ENCODE measurements at regions not wholly inside any gene's neighbourhood (a gene's known extent, or its start where the extent isn't known, plus 50 kb on each side); places are given as distances from the start of the nearest gene placed in this dataset.
"Not testable (repeated sequence)": the region's sequence is repeated elsewhere in the genome, so short reads cannot be mapped to it uniquely, and the experiment has no call there.

DNA sequence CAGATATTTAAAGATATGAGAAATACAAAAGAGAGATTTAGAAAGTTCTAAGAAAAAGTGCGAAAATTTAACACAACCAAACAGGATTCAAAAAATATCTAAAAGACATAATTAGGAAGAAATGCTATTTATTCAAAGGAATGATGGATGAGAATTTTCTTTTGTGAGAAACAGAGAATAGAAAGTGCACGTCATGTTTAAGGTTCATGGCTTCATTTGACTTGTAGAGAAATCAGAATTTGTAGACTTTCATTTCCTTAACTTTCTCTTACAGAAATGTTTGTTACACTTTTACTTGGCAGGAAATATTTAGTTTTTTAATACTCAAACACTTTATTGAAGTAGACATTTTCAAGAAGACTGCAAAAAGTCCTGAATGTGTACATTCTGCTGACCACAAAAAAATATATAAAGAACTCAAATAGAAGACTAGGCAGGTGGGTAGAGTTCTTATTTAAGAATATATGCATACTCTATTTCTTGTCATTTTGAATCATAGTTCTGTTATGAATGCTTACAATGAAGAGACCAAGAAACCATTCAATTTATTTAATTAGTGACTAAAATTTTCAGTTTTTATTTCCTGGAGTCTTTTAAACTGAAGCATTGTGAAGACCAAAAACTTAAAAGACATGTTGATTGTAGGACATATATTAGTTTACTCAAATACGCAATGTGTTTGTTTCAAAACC lies 710.5 kb upstream of the HS3ST5 start:
- DNase-seq = no peak

DNA sequence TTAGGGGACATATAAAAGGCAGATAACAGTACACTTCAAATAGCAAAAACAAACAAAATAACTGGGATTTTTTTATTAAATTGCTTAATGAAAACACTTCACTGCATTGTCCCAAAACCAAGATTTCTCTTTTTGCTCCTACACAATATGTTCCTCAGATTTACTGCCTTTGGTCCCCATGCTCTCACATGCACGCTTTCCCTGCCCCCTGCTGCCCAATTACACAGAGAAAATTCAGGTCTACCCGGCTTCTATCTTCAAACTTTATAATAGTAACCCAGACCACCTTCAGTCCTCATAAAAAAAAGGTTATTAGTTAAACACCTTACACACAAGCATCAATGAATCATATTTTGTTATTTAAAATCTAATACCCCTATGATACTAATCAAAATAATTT lies 673.8 kb upstream of the HS3ST5 start:
- DNase-seq = no peak

DNA sequence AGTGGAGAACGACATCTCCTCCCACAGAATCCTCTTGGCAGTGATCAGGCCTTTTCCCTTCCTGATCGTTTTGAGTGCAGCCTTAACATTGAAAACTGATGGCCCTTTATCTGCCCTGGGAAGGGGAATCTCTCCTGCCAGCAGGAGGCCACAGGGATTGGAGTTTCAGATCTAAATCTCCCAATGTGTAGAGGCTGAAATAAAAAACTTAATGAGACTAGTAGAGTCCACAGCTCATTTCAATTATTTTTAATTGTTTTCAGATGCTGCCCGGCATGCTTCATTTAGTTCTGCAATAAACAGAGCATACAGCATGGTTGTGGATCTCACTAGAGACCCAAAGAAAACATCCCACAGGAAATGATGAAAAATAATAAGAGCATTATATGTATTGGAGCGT lies 662.2 kb upstream of the HS3ST5 start:
- DNase-seq = no peak

DNA sequence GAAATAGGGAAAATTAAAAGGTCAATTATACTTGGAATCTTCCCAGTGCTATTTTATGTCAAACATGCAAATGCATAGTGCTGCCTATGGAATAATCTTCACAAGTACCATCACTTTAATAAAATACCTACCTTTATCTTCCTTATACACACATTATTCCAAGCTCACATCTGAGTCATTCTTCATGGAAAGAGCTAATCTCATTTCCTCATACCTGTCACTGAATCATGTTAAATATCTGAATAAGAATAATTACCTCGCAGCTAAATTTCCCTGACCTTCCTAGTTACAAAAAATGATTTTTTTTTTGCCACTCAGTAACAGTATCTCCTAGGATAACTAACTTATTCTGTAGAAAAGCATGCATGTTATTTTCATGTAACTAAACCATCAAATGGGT lies 661.4 kb upstream of the HS3ST5 start:
- DNase-seq = no peak

DNA sequence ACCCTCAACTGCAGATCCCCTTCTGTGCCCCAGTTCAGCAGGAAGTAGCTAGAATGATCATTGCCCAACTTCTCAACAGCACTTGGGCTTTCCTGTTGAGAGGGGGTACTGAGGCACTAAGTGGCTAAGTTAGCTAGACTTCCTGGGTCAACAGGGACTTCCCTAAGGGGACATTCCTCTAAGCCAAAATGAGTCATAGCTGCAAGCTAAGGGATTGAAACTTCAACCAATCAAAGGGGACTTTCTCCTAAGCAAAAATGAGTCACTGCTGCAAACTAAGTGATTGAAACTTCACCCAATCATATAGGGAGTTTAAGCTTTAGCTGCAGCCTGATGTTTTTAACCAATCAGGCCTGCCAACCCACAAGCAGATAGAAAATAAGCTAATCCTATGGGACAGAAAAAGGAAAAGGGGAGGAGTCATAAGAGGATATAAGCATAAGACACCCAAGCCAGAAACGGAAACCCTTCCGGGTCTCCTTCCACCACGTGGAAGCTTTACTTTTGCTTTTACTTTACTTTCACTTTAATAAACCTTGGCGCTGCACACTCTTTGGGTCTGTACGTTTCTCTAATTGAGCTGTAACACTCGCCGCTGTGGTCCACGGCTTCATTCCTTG lies 659.0 kb upstream of the HS3ST5 start:
- no peak for DNase-seq

DNA sequence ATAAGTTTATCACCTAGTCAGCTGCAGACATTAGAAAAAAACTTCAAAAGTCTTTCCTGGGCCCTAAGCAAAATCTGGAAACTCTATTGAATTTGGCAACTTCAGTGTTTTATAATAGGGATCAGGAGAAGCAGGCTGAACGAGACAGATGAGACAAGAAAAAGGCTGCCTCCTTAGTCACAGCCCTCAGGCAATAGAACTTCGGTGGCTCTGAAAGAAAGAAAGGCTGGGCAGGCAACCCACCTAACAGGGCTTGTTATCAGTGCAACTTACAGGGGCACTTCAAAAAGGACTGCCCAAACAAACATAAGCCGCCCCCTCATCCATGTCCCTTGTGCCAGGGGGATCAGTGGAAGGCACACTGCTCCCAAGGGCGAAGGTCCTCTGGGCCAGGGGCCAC lies 657.9 kb upstream of the HS3ST5 start:
- no peak for DNase-seq

DNA sequence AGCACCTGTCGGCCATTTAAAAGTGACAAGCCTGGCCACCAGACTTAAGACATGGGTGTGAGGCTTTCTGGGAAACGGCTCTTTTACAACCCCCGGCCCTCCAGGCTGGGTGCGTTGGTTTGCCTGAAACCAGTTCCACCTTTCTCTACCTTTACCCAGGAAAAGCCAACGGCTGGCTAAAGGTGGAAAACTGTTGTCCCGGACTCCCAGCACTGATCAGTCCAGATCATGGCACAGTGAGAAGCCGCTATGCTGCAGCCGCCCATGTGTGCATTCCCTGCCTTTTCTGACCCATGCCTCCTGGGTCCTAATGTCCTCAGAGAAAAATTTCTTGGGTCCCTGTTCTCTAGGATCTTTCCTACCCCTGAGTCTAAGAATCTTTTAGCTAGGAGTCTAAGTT lies 655.7 kb upstream of the HS3ST5 start:
- DNase-seq = no peak

DNA sequence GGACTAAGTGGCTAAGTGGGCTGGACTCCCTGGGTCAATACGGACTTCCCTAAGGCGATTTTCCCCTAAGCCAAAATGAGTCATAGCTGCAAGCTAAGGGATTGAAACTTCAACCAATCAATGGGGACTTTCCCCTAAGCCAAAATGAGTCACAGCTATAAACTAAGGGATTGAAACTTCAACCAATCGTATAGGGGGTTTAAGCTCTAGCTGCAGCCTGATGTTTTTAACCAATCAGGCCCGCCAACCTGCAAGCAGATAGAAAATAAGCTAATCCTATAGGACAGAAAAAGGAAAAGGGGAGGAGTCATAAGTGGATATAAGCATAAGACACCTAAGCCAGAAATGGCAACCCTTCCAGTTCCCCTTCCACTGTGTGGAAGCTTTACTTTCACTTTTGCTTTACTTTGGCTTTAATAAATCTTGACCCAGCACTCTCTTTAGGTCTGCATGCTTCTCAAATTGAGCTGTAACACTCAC lies 655.0 kb upstream of the HS3ST5 start:
- DNase-seq = no peak

DNA sequence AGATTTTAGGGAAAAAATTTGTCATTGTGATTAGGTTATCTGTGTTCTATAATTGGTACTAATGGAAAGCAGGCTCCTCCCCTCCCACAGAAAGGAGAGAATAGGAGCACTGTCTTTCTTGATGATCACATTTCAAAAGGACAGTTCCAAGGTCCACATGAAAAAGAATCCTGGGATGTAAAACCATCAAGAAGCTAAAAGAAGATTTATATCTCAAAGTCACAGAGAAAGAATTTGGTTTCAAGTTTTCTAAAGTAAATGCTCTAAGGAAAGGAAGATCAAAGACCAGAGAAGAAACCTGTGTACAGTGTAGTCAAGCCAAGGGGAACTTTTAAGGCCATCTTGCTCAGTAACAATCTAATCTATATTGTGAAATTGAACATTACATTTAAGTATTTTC lies 652.7 kb upstream of the HS3ST5 start:
- no peak for DNase-seq

DNA sequence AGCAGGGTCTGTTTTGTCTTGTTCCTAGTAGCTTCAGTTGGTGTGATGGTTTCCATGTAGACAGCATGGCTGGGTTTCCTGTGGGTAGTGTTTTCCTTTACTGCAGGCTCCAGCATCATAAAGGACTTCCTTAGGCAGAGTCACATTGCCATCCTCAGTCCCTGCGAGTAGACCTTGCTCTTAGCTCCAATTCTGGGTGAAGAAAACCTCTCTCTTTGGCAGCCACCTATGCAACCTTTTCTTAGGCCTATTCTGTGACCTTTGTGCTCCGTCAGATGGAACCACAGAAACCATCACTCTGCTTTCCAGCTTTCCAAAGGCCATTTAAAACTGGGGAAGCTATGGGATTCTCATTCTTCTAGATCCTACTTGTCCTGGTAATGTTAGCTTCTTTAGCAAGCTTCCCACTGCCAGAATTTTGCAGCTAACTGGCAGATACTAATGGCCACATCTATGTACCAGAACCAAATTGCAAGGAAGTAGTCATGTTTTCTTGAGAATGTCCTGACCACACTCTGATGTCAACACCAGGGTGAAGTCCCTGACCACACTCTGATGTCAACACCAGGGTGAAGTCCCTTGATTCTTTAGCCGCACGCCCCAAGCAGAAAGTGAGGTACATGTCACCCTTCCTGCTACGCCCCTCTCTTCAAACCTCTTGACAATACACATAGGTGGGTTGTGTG lies 646.6 kb upstream of the HS3ST5 start:
- peak; percentile 39 for DNase-seq

DNA sequence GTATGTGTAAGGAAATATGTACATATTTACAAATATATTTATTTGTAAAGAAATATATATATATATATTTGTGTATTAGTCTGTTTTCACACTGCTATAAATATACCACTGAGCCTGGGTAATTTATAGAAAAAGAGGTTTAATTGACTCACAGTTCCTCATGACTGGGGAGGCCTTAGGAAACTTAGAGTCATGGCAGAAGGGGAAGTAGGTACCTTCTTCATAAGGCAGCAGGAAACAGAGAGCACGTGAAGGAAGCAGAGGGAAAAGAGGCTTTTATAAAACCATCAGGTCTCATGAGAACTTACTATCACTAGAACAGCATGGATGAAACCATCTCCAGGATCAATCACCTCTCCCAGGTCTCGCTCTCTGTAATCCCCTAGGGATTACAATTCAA lies 644.5 kb upstream of the HS3ST5 start:
- DNase-seq = peak; percentile 36

DNA sequence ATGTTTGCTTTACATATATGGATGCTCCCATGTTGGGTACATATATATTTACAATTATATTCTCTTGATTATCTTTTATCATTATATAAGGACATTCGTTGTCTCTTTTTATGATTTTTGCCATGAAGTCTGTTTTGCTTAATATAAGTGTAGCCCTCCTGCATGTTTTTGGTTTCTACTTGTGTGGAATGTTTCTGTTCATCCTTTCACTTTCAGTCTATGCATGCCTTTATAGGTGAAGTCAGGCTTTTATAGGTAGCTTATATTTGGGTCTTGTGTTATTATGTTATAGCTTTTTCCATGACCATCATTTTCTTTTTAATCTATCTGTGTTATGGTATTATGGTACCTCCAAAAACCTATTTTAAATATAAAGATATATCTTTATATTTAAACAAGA lies 612.5 kb upstream of the HS3ST5 start:
- DNase-seq = no peak

DNA sequence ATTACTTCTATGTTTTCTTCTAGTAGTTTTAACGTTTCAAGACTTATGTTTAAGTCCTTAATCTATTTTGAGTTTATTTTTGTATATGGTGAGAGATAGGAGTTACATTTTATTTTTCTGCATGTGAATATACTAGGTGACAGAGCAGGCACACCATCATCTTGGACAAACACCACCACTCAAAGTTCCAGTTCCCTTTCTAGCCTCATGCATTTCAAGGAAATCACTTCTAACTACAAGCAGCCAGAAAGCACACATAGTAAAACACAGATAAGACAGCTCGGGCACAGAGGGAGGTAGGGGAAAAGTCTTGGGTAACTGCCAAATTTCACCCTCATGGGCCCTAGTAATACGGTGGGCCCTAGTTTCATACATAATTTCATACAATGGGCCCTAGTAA lies 609.4 kb upstream of the HS3ST5 start:
- DNase-seq = no peak

DNA sequence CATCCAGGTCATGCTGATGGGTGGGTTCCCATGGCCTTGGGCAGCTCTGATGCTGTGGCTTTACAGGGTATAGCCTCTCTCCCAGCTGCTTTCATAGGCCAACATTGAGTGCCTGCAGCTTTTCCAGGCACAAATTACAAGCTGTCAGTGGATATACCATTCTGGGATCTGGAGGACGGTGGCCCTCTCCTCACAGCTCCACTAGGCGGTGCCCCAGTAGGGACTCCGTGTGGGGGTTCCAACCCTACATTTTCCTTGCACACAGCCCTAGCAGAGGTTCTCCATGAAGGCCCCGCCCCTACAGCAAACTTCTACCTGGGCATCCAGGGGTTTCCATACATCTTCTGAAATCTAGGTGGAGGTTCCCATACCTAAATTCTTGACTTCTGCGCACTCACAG lies 602.6 kb upstream of the HS3ST5 start:
- no peak for DNase-seq

DNA sequence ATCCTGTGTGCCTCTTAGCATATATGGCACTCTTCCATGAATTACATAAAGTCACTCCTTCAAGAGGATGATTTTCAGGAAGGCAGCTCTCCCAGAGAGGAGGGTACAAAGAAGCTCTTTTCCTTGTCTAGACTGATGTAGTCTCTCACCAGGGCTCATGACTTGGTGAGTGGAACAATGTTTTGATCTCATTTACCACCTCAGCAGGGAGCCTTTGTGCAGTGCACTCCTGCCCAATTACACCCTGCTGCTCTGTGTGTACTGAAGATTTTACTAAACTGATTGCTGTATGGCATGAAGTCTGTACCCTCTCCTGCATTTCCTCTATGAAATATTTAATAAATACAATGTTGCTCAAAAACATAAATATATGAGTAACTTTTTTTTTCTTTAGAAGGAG lies 598.3 kb upstream of the HS3ST5 start:
- DNase-seq = no peak

DNA sequence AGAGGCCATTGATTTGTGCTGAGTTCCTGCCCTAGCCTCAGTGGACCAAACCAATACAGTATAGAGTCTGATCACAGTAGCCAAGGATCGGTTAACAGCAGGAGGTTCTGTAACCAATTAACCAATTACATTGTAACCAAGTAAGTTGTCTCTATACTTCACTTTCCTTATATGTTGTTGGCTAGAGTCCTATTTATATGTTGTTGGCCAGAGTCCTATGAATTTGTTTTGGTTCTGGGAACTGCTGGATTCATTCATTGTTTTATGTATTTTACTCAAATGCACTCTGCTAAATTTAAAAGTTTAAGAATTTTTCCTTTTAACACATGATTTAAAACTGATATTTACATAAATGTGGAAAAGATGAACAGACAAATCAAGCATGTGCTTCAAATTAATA lies 597.4 kb upstream of the HS3ST5 start:
- DNase-seq = no peak

DNA sequence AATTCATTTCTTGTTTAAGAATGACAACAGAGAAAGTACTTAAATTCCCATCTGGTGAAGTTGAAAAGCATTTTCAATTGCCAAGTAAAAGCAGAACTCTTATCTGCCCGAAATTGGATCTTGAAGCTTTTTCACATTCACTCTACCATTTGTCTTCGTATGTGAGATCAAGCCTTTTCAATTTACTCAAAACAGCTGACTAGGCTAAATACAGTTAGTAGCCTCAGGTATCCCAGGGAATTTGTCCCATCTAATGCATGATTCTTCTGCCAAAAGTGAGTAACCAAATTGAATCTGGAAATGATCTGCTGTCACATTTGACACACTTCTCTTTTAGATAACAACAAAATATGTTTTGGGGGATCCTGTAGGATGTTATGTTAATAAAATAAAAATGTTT lies 596.8 kb upstream of the HS3ST5 start:
- no peak for DNase-seq

DNA sequence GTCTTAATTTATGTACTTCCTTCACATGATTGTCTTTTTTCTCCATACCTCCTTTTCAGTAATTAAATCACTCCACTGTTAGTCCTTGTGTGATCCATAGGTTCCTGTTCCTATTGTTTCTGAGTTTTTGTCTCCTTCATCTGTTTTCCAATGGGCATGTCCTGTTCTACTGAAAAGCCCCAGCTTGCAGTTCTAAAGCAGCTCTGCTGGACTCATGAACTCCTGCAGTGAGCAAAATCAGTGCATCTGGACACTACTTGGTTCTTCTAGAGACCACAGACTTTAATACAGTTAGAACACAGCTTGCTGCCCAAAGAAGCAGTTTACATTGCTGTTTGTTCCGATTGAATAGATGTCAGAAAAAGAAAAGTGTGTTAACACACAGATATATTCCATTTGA lies 593.3 kb upstream of the HS3ST5 start:
- no peak for DNase-seq

DNA sequence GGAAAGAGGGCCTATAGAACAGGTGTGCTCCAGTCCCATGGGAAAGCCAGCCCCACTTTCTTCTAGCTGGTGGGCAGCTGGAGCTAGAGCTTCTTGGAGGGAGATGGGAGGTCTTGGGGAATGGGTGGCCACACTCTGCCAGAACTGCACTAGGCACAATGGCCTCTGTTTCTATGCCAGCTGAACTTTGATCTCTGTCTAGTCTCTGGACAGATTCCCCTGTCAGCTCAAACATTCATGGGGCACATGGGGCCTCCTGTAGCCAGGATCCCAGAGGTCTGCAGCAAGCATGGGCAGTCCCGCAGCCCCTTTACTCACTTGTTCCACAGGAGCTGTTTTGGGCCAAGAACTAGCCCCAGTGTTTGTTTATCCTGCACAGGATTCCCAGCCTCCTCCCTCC lies 591.3 kb upstream of the HS3ST5 start:
- no peak for DNase-seq

DNA sequence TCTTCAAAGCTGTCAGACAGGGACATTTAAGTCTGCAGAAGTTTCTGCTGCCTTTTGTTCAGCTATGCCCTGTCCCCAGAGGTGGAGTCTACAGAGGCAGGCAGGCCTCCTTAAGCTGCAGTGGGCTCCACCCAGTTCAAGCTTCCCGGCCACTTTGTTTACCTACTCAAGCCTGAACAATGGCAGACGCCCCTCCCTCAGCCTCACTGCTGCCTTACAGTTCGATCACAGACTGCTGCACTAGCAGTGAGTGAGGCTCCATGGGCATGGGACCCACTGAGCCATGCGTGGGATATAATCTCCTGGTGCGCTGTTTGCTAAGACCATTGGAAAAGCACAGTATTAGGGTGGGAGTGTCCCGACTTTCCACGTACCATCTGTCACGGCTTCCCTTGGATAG lies 585.9 kb upstream of the HS3ST5 start:
- DNase-seq = not testable (repeated sequence)

DNA sequence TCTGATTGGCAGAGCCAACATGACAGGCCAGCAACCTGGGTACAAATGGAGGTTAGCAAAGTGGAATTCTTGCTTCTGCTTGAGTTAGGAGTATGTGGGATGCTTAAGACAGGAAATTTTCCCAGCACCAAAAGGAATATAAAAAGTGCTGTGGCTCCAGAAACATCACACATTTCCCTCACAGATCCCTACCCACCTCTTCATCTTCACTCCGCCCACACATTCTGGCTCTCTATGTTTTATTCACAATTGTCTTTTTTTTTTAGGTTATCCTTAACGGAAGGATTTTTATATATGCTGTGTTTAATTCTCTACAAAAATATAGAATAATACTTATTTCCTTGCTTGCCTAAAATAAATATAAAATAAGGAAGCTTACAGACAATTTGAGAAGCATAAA lies 563.3 kb upstream of the HS3ST5 start:
- no peak for DNase-seq

DNA sequence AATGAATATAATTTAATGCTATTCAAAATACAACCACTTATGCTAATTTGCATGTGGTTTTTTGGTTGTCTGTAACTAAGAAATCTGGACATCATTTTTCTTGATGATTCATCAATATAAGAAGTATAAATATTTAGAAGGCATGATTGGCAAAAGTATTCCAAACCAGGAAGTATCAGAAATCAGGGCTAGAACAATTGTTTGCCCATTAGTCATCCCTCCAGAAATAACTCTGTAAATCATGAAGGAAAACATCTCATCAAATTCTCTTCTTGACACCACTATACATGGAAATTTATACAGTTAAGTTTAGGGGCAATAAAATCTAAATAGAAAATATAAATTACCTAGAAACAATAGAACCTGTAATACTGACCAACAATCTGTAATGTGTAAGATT lies 554.7 kb upstream of the HS3ST5 start:
- no peak for DNase-seq

DNA sequence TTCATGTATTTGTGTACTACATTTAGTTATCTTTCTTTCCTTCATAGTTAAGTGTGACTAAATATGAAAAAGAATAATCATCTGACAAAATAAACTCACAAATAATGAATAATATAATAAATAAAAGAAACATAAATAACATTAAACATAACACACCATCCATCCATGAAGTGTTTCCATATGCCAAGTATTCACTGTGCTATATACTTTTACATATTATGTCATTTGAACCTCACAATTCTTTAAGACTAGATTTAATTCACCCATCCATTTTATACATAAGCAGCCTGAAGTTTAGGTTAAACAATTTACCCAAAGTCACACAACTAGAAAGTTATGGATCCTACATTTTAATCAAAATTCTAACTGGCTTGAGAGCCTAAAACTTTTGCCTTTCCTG lies 549.4 kb upstream of the HS3ST5 start:
- DNase-seq = no peak

DNA sequence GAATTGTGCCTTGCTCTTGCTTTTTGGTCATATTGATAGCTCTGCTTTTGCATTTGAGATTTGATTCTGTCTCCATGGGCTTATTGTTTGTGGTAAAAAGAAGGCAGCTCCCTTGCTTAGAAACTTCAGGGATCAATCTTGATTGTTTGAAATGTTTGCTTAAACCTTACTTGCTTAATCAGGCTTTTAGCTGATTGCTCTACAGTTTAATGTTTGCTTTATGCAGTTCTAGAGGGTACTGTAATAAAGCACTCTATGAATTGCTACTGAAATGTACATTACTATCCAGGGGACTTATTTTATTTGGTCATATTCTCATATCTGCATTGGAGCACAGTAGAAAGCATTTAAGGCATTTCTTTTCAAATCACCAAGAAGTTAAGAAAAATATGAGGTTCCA lies 545.4 kb upstream of the HS3ST5 start:
- no peak for DNase-seq
